ENCODE measurements at regions not wholly inside any gene's neighbourhood (a gene's known extent, or its start where the extent isn't known, plus 50 kb on each side); places are given as distances from the start of the nearest gene placed in this dataset.

DNA sequence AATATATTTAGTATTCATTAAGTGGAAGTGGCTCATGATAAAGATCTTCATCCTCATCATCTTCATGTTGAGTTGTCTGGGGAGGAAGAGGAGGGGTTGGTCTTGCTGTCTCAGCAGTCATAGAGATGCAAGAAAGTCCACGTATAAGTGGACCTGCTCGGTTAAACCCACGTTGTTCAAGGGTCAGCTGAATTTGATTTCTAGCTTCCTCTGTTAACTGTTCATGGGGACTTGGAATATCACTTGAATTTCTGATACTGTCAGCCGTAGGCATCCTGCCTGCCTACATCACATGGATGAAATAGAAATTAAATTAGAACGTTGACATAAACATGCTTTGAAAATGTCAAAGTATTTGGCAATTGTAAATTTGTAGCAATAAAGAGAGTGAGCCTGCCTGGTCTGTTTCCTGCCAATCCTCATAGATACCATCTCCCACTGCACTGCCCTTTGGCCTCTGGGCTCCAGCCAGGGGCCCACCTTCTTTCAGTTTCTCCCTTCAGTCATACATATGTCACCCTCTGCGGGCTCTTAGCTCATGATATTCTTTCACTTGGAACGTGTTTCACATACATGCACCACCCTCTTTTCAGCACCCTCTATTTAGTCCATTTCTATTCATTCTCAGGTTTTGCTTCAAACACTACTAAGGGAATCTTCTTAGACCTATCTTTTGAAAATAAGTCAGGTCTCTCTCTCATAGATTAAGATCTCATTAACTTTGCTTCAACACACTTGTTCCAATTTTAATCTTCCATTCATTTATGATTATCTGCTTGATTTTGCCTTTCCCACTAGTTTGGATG lies 376.3 kb downstream of the IPMK start:
- TF ChIP-seq CTCF (IDR thresholded peaks at IDR 0.05) = no peak
- TF ChIP-seq EZH2 (IDR thresholded peaks at IDR 0.05; ENCODE audit: borderline replicate concordance, insufficient read depth, low read depth, low read length, poor library complexity, severe bottlenecking) = no peak
